22Rv1 (cell line): ENCODE measurements at regions not wholly inside any gene's neighbourhood (a gene's known extent, or its start where the extent isn't known, plus 50 kb on each side); places are given as distances from the start of the nearest gene placed in this dataset.

Source experiments
- CTCF ChIP-seq: fragments of 450-650 bp; IDR thresholded peaks from 2 replicates; pipeline ENCODE4 v1.5.1; 2017; ENCODE audit warnings: mild to moderate bottlenecking
- ZFX ChIP-seq: fragments of 450-650 bp; IDR thresholded peaks from 2 replicates; pipeline ENCODE4 v1.6.1; 2017; ENCODE audit warnings: antibody characterized with exemption, borderline replicate concordance

- TF ChIP-seq CTCF, result no peak
- TF ChIP-seq ZFX, result no peak
Measured at GRCh38 chr1:29482064-29482463, 245.7 kb downstream of the PTPRU start.
